SKM-1 treated with dmso at 0.1 percent for 144 hours (cell line): ENCODE measurements at regions not wholly inside any gene's neighbourhood (a gene's known extent, or its start where the extent isn't known, plus 50 kb on each side); places are given as distances from the start of the nearest gene placed in this dataset.

Experiments
- DNase-seq: peaks from one replicate; lab custom pipeline; 2025; ENCODE audit not compliant: unreplicated experiment; lab: John Stamatoyannopoulos, UW

DNA sequence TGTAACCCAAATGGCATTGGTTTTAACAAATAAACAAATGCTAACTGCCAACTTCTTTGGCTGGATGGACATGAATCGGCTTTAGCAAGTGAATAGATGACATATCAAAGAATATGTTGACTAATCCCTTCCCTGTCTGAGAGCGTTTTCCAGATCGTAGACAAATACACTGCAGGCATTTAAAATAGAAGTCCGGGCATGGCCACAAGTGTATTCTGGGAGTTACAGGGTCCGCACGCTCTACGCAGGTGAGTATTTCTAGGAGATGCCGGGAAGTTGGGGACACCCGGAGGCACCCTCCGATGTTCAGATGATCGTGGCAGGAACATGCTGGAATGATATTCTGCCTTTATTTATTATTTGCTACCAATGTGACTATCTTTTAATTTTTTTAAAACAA is 53.2 kb upstream of the ZNF536 start:
- DNase-seq, result no peak

DNA sequence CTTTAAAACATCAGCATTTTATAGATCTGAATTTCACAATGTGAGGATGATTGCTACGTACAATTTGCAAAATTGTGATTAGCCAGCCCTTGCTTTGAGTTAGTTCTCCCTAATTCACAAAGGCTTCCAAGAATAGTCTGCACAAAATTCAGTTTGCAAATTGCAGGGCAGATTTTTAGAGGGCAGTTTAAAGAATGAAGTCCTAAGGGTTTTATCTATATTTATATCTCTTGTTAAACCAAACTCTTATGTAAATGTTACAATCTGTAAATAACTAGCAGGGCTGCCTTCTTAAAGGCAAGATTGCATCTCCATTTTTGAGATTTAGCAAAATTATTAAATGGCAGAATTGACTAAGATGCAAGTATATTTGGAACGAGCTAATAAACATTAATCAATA is 52.8 kb upstream of the ZNF536 start:
- no peak for DNase-seq

DNA sequence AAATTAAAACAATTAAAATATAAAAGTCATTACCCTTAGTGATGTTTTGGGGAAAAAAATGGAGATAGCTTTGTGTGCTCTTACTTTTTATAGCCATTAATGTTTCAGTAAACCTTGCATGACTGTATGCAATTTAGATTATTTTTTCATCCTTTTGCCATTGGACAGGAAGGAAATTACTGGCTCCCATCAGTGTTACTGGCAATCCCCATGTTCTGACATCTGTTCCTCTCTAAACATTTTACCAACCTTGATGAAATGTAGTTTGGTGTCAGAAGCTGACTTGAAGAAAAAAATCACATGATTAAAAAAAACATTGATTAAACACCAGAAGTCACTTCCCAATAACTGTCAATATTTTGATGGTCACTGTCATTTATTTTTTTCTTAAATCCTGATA is 52.3 kb upstream of the ZNF536 start:
- DNase-seq, result no peak

DNA sequence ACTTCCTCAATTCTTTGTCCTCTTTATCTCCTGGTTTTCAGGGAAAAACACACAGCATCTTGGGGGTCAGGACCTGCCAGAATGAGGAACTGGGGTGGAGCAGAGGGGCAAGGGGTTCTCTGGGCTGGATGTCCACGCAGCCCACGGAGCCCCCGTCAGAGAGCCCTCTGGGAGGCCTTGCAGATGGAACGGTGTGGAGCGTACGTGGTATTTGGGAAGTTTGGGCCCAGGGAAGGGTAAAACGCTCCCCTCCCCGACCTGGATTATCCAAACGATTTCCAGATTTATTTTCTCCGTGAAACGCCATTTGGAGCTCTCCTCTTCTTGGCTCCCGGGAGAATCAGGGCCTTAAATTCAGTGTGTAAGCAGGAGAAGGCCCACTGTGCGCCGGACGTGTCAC is 51.7 kb upstream of the ZNF536 start:
- no peak for DNase-seq

DNA sequence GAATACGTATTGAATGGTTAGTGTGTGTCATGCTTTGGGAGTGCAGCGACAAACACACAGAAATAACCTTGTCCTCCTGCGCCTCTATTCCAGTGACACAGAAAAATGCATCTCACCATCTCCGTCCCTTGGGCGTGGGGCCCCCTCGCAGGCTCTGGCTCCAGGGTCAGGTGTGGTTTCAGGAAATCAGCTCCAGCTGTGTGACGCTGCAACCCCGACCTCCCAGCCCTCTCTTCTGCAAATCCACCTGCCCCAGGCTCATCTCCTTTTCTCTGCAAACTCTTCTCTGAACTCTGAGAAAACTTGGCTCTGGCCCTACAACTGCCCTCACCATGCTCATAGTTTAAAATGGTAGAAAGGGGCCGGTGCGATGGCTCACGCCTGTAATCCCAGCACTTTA is 51.3 kb upstream of the ZNF536 start:
- no peak for DNase-seq
